Endothelial cell (in vitro differentiated cells): ENCODE measurements at regions not wholly inside any gene's neighbourhood (a gene's known extent, or its start where the extent isn't known, plus 50 kb on each side); places are given as distances from the start of the nearest gene placed in this dataset.
A peak's percentile ranks its signal among the peaks of the same experiment; 100 is the strongest.

Experiments
- DNase-seq: peaks from one replicate; pipeline ENCODE4 v3.0.0; 2021; ENCODE audit warnings: low spot score
- H3K27ac Mint-ChIP-seq: one replicate; pipeline ENCODE4 v1.8.0; 2021; ENCODE audit warnings: mixed read lengths, inconsistent platforms; ENCODE audit not compliant: unreplicated experiment
- H3K27me3 Mint-ChIP-seq: one replicate; pipeline ENCODE4 v1.8.0; 2021; ENCODE audit warnings: mild to moderate bottlenecking, moderate library complexity, mixed read lengths, inconsistent platforms; ENCODE audit not compliant: unreplicated experiment
- H3K36me3 Mint-ChIP-seq: one replicate; pipeline ENCODE4 v1.8.0; 2021; ENCODE audit warnings: mild to moderate bottlenecking, low read depth, mixed read lengths, inconsistent platforms; ENCODE audit not compliant: unreplicated experiment
- H3K4me1 Mint-ChIP-seq: one replicate; pipeline ENCODE4 v1.8.0; 2021; ENCODE audit warnings: mild to moderate bottlenecking, mixed read lengths, inconsistent platforms; ENCODE audit not compliant: unreplicated experiment
- H3K4me3 Mint-ChIP-seq: one replicate; pipeline ENCODE4 v1.8.0; 2021; ENCODE audit warnings: mild to moderate bottlenecking, mixed read lengths, inconsistent platforms; ENCODE audit not compliant: unreplicated experiment
- H3K9me3 Mint-ChIP-seq: one replicate; pipeline ENCODE4 v1.8.0; 2021; ENCODE audit warnings: mixed read lengths, inconsistent platforms; ENCODE audit not compliant: unreplicated experiment
- TF ChIP-seq, protein P1 (sequence below): fragments of 200-600 bp; sonication (generic); IDR thresholded peaks from one replicate; pipeline ENCODE4 v1.5.0; 2021; ENCODE audit warnings: antibody characterized with exemption; ENCODE audit not compliant: unreplicated experiment

DNA sequence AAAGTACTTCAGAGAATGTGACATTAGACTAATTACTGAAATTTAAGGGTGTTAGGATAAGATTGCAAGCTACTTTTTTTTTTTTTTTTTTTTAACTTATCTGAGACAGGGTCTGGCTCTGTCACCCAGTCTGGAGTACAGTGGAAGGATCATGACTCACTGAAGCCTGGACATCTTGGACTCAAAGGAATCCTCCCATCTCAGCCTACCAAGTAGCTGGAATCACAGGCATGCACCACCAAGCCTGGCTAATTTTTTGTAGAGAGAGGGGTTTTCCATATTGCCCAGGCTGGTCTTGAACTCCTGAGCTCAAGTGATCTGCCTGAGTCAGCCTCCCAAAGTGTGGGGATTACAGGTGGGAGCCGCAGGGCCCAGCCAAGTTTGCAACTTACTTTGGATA is 1246.0 kb upstream of the ZEB2 start:
- no peaks in the 10 kb centered on the region for H3K27me3 Mint-ChIP-seq
- no peak overlapping the region for H3K27ac Mint-ChIP-seq
- H3K36me3 Mint-ChIP-seq = no peaks in the 10 kb centered on the region
- H3K4me3 Mint-ChIP-seq = no peak overlapping the region
- no peak for DNase-seq
- H3K9me3 Mint-ChIP-seq = no peaks in the 10 kb centered on the region
- TF ChIP-seq, protein P1, sequence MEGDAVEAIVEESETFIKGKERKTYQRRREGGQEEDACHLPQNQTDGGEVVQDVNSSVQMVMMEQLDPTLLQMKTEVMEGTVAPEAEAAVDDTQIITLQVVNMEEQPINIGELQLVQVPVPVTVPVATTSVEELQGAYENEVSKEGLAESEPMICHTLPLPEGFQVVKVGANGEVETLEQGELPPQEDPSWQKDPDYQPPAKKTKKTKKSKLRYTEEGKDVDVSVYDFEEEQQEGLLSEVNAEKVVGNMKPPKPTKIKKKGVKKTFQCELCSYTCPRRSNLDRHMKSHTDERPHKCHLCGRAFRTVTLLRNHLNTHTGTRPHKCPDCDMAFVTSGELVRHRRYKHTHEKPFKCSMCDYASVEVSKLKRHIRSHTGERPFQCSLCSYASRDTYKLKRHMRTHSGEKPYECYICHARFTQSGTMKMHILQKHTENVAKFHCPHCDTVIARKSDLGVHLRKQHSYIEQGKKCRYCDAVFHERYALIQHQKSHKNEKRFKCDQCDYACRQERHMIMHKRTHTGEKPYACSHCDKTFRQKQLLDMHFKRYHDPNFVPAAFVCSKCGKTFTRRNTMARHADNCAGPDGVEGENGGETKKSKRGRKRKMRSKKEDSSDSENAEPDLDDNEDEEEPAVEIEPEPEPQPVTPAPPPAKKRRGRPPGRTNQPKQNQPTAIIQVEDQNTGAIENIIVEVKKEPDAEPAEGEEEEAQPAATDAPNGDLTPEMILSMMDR = no peak
- peaks cover 4% of the 10 kb centered on the region for H3K4me1 Mint-ChIP-seq

GRCh38 chr2:145764631-145765030 is 1244.7 kb upstream of the ZEB2 start:
- H3K27me3 Mint-ChIP-seq = no peaks in the 10 kb centered on the region
- H3K4me1 Mint-ChIP-seq = peaks cover 5% of the 10 kb centered on the region
- TF ChIP-seq, protein P1 = no peak
- H3K9me3 Mint-ChIP-seq = no peaks in the 10 kb centered on the region
- no peak overlapping the region for H3K27ac Mint-ChIP-seq
- DNase-seq = no peak
- H3K36me3 Mint-ChIP-seq = no peaks in the 10 kb centered on the region
- no peak overlapping the region for H3K4me3 Mint-ChIP-seq

GRCh38 chr2:145760781-145761649 is 1241.1 kb upstream of the ZEB2 start:
- TF ChIP-seq, protein P1 = no peak
- Mint-ChIP-seq H3K4me1 (peaks cover 5% of the 10 kb centered on the region), H3K27me3 (no peaks in the 10 kb centered on the region), H3K27ac (peak overlapping the region; percentile 48), H3K36me3 (no peaks in the 10 kb centered on the region), H3K9me3 (no peaks in the 10 kb centered on the region), H3K4me3 (no peak overlapping the region)
- no peak for DNase-seq

DNA sequence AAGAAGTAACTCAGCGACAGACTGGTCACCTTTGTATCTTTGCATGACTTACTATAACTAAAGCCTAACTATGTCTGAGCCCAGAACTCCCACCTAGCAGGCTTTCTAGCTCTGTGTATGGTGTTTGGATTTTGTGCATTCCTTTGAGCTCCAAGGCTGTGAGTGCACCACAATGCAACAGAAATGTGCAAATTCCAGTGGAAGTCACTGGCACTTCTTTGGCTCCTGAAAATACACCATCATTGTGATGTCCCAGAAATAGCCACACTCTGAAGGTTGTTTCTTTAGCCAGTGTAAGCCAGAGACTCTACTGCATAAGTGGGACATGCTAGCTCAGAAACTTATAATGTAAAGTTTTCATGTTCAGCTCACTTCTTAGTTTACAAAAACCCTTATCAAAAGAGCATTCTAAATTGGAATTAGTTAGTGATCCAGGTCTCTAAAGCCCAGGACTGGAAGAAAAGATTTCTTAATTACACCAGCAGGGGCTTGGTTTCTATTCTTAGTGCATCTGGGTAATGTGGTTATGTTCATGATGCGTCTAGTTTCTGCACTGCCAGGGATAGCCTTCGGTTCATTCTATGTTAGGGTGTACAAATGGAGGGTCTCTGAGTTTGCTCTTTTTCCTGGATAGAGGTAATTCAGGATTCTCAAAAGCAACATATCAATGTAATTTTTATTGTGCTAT is 1239.5 kb upstream of the ZEB2 start:
- DNase-seq = no peak
- TF ChIP-seq, protein P1 = no peak
- no peak overlapping the region for H3K27ac Mint-ChIP-seq
- no peaks in the 10 kb centered on the region for H3K36me3 Mint-ChIP-seq
- H3K27me3 Mint-ChIP-seq = no peaks in the 10 kb centered on the region
- H3K4me1 Mint-ChIP-seq = peaks cover 15% of the 10 kb centered on the region
- H3K4me3 Mint-ChIP-seq = no peak overlapping the region
- no peaks in the 10 kb centered on the region for H3K9me3 Mint-ChIP-seq
